AG09309 (cell line): ENCODE measurements at regions not wholly inside any gene's neighbourhood (a gene's known extent, or its start where the extent isn't known, plus 50 kb on each side); places are given as distances from the start of the nearest gene placed in this dataset.

Source experiments
- DNase-seq: peaks from one replicate; pipeline ENCODE4 v3.0.0-alpha.2; 2010; ENCODE audit warnings: low read depth
- H3K4me3 ChIP-seq: 2 replicates; pipeline ENCODE4 v1.5.1; 2011; ENCODE audit warnings: mild to moderate bottlenecking, low read depth, low read length, moderate library complexity; ENCODE audit not compliant: control insufficient read depth
- CTCF ChIP-seq: IDR thresholded peaks from 2 replicates; pipeline ENCODE4 v1.5.1; 2011; ENCODE audit warnings: mild to moderate bottlenecking, low read depth, low read length, inconsistent platforms; ENCODE audit not compliant: insufficient read depth, control insufficient read depth; ENCODE audit errors: missing control alignments

- no peak for DNase-seq
- no peak overlapping the region for H3K4me3 ChIP-seq
- TF ChIP-seq CTCF = no peak
Measured at GRCh38 chr3:22979581-22979980, 223.5 kb upstream of the UBE2E2 start.

GRCh38 chr3:22980346-22980745 lies 222.8 kb upstream of the UBE2E2 start:
- DNase-seq = no peak

GRCh38 chr3:22981166-22981565 lies 222.0 kb upstream of the UBE2E2 start:
- H3K4me3 ChIP-seq = no peak overlapping the region
- no peak for DNase-seq
- no peak for TF ChIP-seq CTCF

More at GRCh38 chr3:22980346-22980745, 222.8 kb upstream of the UBE2E2 start:
- no peak overlapping the region for H3K4me3 ChIP-seq
- no peak for TF ChIP-seq CTCF

GRCh38 chr3:22981861-22982260 lies 221.3 kb upstream of the UBE2E2 start:
- no peak for TF ChIP-seq CTCF
- no peak for DNase-seq
- H3K4me3 ChIP-seq = no peak overlapping the region

- TF ChIP-seq CTCF = no peak
- H3K4me3 ChIP-seq = no peak overlapping the region
- no peak for DNase-seq
Measured at GRCh38 chr3:22982981-22983587, 220.0 kb upstream of the UBE2E2 start.

GRCh38 chr3:22986958-22987357 lies 216.2 kb upstream of the UBE2E2 start:
- TF ChIP-seq CTCF = no peak
- H3K4me3 ChIP-seq = no peak overlapping the region
- no peak for DNase-seq

- TF ChIP-seq CTCF = no peak
- no peak for DNase-seq
- H3K4me3 ChIP-seq = no peak overlapping the region
Measured at GRCh38 chr3:22988566-22988965, 214.6 kb upstream of the UBE2E2 start.
